Kidney epithelial cell (primary cell): ENCODE measurements at regions not wholly inside any gene's neighbourhood (a gene's known extent, or its start where the extent isn't known, plus 50 kb on each side); places are given as distances from the start of the nearest gene placed in this dataset.
"Not testable (repeated sequence)": the region's sequence is repeated elsewhere in the genome, so short reads cannot be mapped to it uniquely, and the experiment has no call there.

Experiments used
- DNase-seq: peaks from one replicate; pipeline ENCODE4 v3.0.0-alpha.2; 2010; ENCODE audit warnings: low read depth
- H3K27me3 ChIP-seq: 2 replicates; pipeline ENCODE4 v1.6.0; 2011; ENCODE audit warnings: low read length; ENCODE audit not compliant: control insufficient read depth, insufficient read depth
- H3K36me3 ChIP-seq: 2 replicates; pipeline ENCODE4 v1.5.1; 2011; ENCODE audit warnings: low read length; ENCODE audit not compliant: control insufficient read depth, insufficient read depth
- H3K4me3 ChIP-seq: 2 replicates; pipeline ENCODE4 v1.5.1; 2011; ENCODE audit warnings: low read depth, mild to moderate bottlenecking, control low read depth, low read length
- TF ChIP-seq, protein P1 (sequence below): IDR thresholded peaks from 2 replicates; pipeline ENCODE4 v1.5.1; 2011; ENCODE audit warnings: mild to moderate bottlenecking, moderate library complexity, low read length, control low read depth, inconsistent platforms; ENCODE audit not compliant: insufficient read depth, poor library complexity, severe bottlenecking

DNA sequence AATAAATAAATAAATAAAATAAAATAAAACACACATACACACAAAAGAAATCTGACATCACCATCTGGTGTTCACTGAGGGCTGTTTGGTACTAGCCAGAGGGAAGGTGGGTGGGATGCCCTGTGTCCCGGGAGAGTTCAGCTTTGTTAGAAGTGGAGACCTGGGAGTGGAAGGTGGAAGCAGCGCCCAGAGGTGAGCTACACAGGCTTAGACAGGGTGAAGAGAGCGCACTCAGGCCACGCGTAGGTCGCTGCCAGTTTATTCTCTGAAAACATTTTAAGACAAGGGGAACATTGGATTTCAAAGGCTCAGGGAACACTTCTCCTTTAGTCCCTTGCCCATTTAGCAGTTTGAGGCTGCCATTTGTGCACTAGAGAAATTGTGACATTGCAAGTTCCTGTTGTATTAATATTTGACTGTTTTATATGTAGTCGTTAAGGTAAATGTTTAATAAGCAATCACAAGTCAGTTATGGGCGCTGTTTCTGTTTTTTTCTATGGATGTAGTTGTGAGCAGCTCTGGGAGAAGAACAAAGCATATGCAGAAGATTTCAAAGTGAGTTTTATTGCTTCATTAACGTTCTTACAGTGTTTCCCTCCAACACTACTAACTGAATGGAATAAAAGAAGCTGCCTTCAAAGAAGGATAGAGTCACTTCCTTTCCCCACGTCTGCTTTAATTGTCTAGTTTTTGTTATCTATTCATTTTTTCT is 405.5 kb upstream of the NR3C2 start:
- H3K4me3 ChIP-seq = no peak overlapping the region
- no peaks in the 10 kb centered on the region for H3K36me3 ChIP-seq
- no peak for DNase-seq
- H3K27me3 ChIP-seq = no peaks in the 10 kb centered on the region
- TF ChIP-seq, protein P1, sequence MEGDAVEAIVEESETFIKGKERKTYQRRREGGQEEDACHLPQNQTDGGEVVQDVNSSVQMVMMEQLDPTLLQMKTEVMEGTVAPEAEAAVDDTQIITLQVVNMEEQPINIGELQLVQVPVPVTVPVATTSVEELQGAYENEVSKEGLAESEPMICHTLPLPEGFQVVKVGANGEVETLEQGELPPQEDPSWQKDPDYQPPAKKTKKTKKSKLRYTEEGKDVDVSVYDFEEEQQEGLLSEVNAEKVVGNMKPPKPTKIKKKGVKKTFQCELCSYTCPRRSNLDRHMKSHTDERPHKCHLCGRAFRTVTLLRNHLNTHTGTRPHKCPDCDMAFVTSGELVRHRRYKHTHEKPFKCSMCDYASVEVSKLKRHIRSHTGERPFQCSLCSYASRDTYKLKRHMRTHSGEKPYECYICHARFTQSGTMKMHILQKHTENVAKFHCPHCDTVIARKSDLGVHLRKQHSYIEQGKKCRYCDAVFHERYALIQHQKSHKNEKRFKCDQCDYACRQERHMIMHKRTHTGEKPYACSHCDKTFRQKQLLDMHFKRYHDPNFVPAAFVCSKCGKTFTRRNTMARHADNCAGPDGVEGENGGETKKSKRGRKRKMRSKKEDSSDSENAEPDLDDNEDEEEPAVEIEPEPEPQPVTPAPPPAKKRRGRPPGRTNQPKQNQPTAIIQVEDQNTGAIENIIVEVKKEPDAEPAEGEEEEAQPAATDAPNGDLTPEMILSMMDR = no peak

DNA sequence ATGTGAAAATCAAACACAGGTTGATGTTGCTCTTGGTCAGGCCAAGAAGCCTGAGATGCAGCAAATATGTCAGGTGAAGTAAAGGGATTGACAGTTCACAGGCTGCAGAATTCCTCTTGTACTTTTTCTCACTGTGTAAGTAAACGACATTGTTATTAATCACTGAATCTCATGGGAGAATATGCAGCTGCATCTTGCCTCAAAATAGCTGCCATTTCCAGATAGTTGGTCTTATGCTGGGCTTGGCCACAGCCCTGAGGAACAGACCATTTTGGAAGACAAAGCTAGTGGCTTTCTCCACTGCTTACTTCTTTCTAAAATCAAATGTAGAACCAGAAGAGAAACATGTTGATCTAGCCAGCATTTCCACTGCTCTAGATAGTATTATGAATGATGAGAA is 403.4 kb upstream of the NR3C2 start:
- TF ChIP-seq, protein P1 = no peak
- Histone ChIP-seq H3K4me3 (no peak overlapping the region), H3K36me3 (no peaks in the 10 kb centered on the region), H3K27me3 (no peaks in the 10 kb centered on the region)
- no peak for DNase-seq

DNA sequence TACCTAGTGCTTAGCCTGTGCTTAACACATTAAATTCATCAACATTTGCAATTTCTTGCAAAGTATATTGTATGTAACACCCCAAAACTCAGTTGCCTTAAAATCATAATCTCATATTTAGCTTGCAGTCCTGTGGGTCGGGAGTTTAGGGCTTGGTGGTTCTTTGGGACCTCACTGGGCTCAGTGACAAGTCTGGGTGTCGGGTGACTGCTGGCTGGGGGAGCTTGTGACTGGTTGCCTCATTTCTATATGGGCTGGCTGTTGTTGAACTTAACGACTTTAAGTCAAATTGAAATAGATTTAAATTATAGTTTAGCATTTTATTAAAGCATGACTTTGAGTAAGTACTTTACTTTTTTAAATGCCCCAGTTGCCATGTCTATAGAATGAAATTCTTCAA is 401.4 kb upstream of the NR3C2 start:
- DNase-seq = no peak
- TF ChIP-seq, protein P1 = no peak
- Histone ChIP-seq H3K36me3 (no peaks in the 10 kb centered on the region), H3K27me3 (no peaks in the 10 kb centered on the region), H3K4me3 (no peak overlapping the region)

DNA sequence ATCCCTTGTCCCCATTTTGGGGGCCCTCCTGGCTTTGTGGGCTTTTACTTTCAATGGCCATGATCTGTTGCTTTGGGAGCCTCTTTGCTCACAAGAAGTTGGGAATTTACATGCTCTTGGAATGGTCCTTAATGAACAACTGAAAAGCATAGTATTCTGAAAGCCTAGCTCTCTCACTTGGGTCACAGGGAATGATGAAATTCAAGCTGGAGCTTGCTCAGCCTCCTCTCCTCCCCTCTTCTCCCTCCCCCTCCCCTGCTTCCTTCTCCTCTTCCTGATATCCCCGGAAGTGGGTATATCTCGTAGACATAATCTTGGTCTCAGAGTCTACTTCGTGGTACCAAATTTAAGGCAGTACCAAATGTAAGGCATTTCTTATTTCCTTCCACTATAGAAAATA is 400.6 kb upstream of the NR3C2 start:
- TF ChIP-seq, protein P1 = no peak
- no peaks in the 10 kb centered on the region for H3K27me3 ChIP-seq
- no peak overlapping the region for H3K4me3 ChIP-seq
- no peaks in the 10 kb centered on the region for H3K36me3 ChIP-seq
- DNase-seq = no peak

DNA sequence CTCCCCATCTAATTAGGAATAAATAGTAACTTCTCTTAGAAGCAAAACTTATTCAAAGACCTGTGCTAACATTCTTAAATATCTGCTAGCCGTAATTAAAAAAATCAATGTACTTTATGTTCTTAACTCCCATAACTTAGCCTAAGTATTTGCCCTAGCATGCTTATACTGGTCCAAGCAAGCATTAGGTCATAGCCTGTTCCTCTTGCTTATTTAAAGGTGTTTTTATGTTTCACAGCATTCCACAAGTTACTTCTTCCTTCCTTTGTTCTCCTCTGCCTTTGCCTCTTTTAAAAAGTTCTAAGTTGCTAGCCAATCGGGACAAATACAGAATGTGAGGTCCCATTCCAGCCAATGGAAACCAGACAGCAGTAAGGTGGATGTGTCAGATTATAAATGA is 395.4 kb upstream of the NR3C2 start:
- H3K36me3 ChIP-seq, DNase-seq, H3K4me3 ChIP-seq, H3K27me3 ChIP-seq: not testable (repeated sequence)

DNA sequence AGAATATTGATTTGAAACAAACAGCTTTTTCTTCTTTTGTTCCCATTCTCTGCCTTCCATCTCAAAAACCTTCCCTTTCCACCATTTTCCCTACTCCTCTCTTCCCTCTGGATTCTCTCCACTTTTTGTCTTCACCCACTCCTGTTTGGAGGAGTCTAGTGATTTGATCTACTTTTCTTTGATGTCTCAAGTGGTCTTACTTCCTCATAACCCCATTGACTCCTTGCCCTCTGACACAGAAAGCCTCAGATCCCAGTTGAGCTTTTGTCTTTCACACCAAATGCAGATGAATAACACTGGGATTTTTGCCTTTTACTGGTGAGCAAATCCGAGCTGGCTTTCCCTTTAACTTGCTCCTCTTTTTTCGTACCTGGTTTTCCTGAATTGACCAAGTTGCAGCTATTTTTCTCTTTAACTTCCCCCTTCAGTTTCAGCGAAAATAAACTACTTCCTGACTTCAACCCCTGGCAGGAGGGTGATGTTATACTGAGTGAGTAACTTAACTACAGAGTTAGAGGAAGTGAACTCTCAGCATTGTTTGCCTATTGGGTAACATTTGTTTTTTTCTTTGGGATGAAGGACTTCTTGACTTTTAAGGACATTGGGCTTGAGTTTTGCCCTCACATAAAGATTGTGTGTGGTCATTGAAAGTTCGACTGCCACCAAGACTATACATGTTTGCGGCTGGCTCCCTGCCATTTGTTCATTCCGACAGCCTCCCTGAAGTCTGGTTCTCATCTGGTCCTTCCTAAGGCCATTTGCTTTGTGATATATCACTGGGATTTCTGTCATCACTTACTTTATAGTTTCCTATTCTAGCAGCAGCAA is 392.8 kb upstream of the NR3C2 start:
- peak; percentile 37 for DNase-seq
- H3K27me3 ChIP-seq = no peaks in the 10 kb centered on the region
- TF ChIP-seq, protein P1 = no peak
- H3K4me3 ChIP-seq = no peak overlapping the region
- H3K36me3 ChIP-seq = no peaks in the 10 kb centered on the region
